IMR-90 (cell line): ENCODE measurements at regions not wholly inside any gene's neighbourhood (a gene's known extent, or its start where the extent isn't known, plus 50 kb on each side); places are given as distances from the start of the nearest gene placed in this dataset.

Experiments used
- ATAC-seq: fragments of 200-7000 bp; cut with Tn5 transposase; 2 replicates; pipeline ENCODE4 v1.9.1; 2020; ENCODE audit warnings: low read depth, mild to moderate bottlenecking, moderate library complexity
- BruUV-seq: library from RNA; stranded (reverse); fragments of 400-500 nt; replicated peaks from 2 replicates; lab custom pipeline; 2021; lab: Mats Ljungman, UMichigan
- CTCF ChIA-PET: fragments of 300-600 bp; formaldehyde crosslinking; extraction: SDS; loops from one replicate; lab custom pipeline; 2021; ENCODE audit warnings: antibody characterized with exemption; lab: Yijun Ruan, JAX
- POLR2A ChIA-PET: fragments of 300-600 bp; sonication (Branson Sonifier 250); formaldehyde crosslinking; loops from one replicate; lab custom pipeline; 2022; ENCODE audit warnings: antibody characterized with exemption; ENCODE audit not compliant: unreplicated experiment; lab: Charles Lee
- DNase-seq: peaks from one replicate; pipeline ENCODE4 v3.0.0; 2013
- H2AFZ ChIP-seq: replicated peaks from 2 replicates; pipeline ENCODE3; 2013; ENCODE audit warnings: low read length, mild to moderate bottlenecking; ENCODE audit not compliant: poor library complexity
- H2AK5ac ChIP-seq: 2 replicates; pipeline ENCODE4 v1.6.1; 2013; ENCODE audit warnings: low read depth, low read length, inconsistent platforms
- H2AK9ac ChIP-seq: replicated peaks from 2 replicates; pipeline ENCODE3; 2013; ENCODE audit warnings: mild to moderate bottlenecking, low read depth, low read length, moderate library complexity; ENCODE audit not compliant: poor library complexity
- H2BK120ac ChIP-seq: 2 replicates; pipeline ENCODE4 v1.6.1; 2013; ENCODE audit warnings: low read depth, low read length, inconsistent platforms
- H2BK15ac ChIP-seq: 3 replicates; pipeline ENCODE4 v1.6.1; 2013; ENCODE audit warnings: low read depth, low read length, inconsistent platforms
- H2BK20ac ChIP-seq: 2 replicates; pipeline ENCODE4 v1.6.1; 2013; ENCODE audit warnings: low read depth, mild to moderate bottlenecking, inconsistent platforms, low read length, moderate library complexity
- H2BK5ac ChIP-seq: 2 replicates; pipeline ENCODE4 v1.6.1; 2013; ENCODE audit warnings: mild to moderate bottlenecking, low read depth, low read length, inconsistent platforms; ENCODE audit not compliant: poor library complexity, severe bottlenecking
- H3K14ac ChIP-seq: replicated peaks from 2 replicates; pipeline ENCODE4 v1.6.1; 2013; ENCODE audit warnings: low read depth, low read length, inconsistent platforms
- H3K18ac ChIP-seq: 2 replicates; pipeline ENCODE4 v1.6.1; 2013; ENCODE audit warnings: low read depth, low read length, control low read depth
- H3K23ac ChIP-seq: 2 replicates; pipeline ENCODE4 v1.6.1; 2013; ENCODE audit warnings: low read depth, low read length, inconsistent platforms
- H3K27ac ChIP-seq: 2 replicates; pipeline ENCODE4 v1.5.1; 2013; ENCODE audit warnings: mild to moderate bottlenecking, control low read depth, low read length; ENCODE audit not compliant: insufficient read depth
- H3K27me3 ChIP-seq: 2 replicates; pipeline ENCODE4 v1.6.1; 2013; ENCODE audit warnings: low read length; ENCODE audit not compliant: control insufficient read depth, insufficient read depth
- H3K36me3 ChIP-seq: 2 replicates; pipeline ENCODE4 v1.6.1; 2013; ENCODE audit warnings: low read length, mixed read lengths; ENCODE audit not compliant: control insufficient read depth, insufficient read depth
- H3K4ac ChIP-seq: 2 replicates; pipeline ENCODE4 v1.6.1; 2013; ENCODE audit warnings: low read depth, low read length, inconsistent platforms
- H3K4me1 ChIP-seq: 2 replicates; pipeline ENCODE4 v1.6.1; 2013; ENCODE audit warnings: low read length, mixed read lengths; ENCODE audit not compliant: control insufficient read depth, insufficient read depth
- H3K4me2 ChIP-seq: 2 replicates; pipeline ENCODE4 v1.6.1; 2013; ENCODE audit warnings: low read depth, mild to moderate bottlenecking, control low read depth, low read length, moderate library complexity
- H3K4me3 ChIP-seq: 2 replicates; pipeline ENCODE4 v1.5.1; 2013; ENCODE audit warnings: low read depth, mild to moderate bottlenecking, control low read depth, low read length, moderate library complexity; ENCODE audit not compliant: insufficient read depth
- H3K56ac ChIP-seq: 2 replicates; pipeline ENCODE4 v1.6.1; 2013; ENCODE audit warnings: low read length, inconsistent platforms; ENCODE audit not compliant: insufficient read depth; ENCODE audit errors: extremely low read depth
- H3K79me1 ChIP-seq, 2 experiments: 2 replicates each; pipeline ENCODE4 v1.6.1; 2013; ENCODE audit warnings: low read length in 2 of 2, inconsistent platforms in 1 of 2, low read depth in 1 of 2
- H3K9ac ChIP-seq: 2 replicates; pipeline ENCODE4 v1.6.1; 2013; ENCODE audit warnings: low read depth, low read length, control low read depth
- H3K9me1 ChIP-seq: 2 replicates; pipeline ENCODE4 v1.6.1; 2013; ENCODE audit warnings: low read length, inconsistent platforms; ENCODE audit not compliant: insufficient read depth
- H3K9me3 ChIP-seq: 2 replicates; pipeline ENCODE4 v1.6.1; 2013; ENCODE audit warnings: low read length; ENCODE audit not compliant: control insufficient read depth, insufficient read depth
- H4K20me1 ChIP-seq: 2 replicates; pipeline ENCODE4 v1.6.1; 2013; ENCODE audit warnings: low read length, inconsistent platforms; ENCODE audit not compliant: insufficient read depth
- H4K5ac ChIP-seq: 2 replicates; pipeline ENCODE4 v1.6.1; 2013; ENCODE audit warnings: mild to moderate bottlenecking, low read depth, low read length, control low read depth
- H4K8ac ChIP-seq, 2 experiments: 2 replicates each; pipeline ENCODE4 v1.6.1; 2013; ENCODE audit warnings: low read depth in 2 of 2, low read length in 2 of 2, control low read depth in 1 of 2, inconsistent platforms in 1 of 2
- H4K91ac ChIP-seq: 2 replicates; pipeline ENCODE4 v1.6.1; 2013; ENCODE audit warnings: low read depth, low read length, inconsistent platforms; ENCODE audit not compliant: insufficient read depth
- CHD1 ChIP-seq: IDR thresholded peaks from 2 replicates; pipeline ENCODE4 v1.6.1; 2012; ENCODE audit warnings: low read depth, low read length, improper control_type of control experiment
- ELK1 ChIP-seq: fragments of 150-350 bp; IDR thresholded peaks from 2 replicates; pipeline ENCODE4 v1.6.1; 2016; ENCODE audit warnings: low read depth, mild to moderate bottlenecking, low read length, moderate library complexity, borderline replicate concordance
- MAFK ChIP-seq: IDR thresholded peaks from 2 replicates; pipeline ENCODE4 v1.6.1; 2012; ENCODE audit warnings: low read depth, low read length, improper control_type of control experiment
- MAZ ChIP-seq: IDR thresholded peaks from 2 replicates; pipeline ENCODE4 v1.6.1; 2012; ENCODE audit warnings: low read depth, mild to moderate bottlenecking, low read length, improper control_type of control experiment, moderate library complexity, borderline replicate concordance
- NFE2L2 ChIP-seq: fragments of 150-350 bp; IDR thresholded peaks from 2 replicates; pipeline ENCODE4 v1.6.1; 2016; ENCODE audit warnings: low read depth, mild to moderate bottlenecking, low read length
- POLR2A ChIP-seq: IDR thresholded peaks from 2 replicates; pipeline ENCODE4 v1.6.1; 2012; ENCODE audit warnings: mild to moderate bottlenecking, low read depth, low read length
- RFX5 ChIP-seq: IDR thresholded peaks from 2 replicates; pipeline ENCODE4 v1.8.0; 2012; ENCODE audit warnings: low read depth, mild to moderate bottlenecking, low read length, moderate library complexity
- SMC3 ChIP-seq: fragments of 150-350 bp; IDR thresholded peaks from 2 replicates; pipeline ENCODE4 v1.6.1; 2016; ENCODE audit warnings: low read depth, mild to moderate bottlenecking, antibody characterized with exemption, low read length, moderate library complexity
- WGBS, 2 experiments: methylation state at CpG; one replicate each; pipeline versions ENCODE4 v1.1.5 to v1.1.7; 2013; ENCODE audit warnings: missing lambda C conversion rate in 2 of 2; ENCODE audit not compliant: insufficient read length in 1 of 2; ENCODE audit errors: extremely low coverage in 2 of 2; 5-methylcytosine and 5-hydroxymethylcytosine counted together
- dilution Hi-C: fragments of 300-500 bp; cut with HindIII; formaldehyde crosslinking; loops from one replicate; pipeline ENCODE4 v1.14.3; 2018; ENCODE audit warnings: low sequenced_read_pairs; ENCODE audit not compliant: unreplicated experiment
- in situ Hi-C: fragments of 300-500 bp; cut with MboI; formaldehyde crosslinking; loops from 3 replicates; pipeline ENCODE4 v1.14.3; 2019; ENCODE audit warnings: low sequenced_read_pairs, inconsistent platforms, mixed read lengths
- intact Hi-C: fragments of 100-400 bp; cut with micrococcal nuclease; formaldehyde crosslinking; loops from 2 replicates; pipeline ENCODE4 v1.10.0; 2022
- TF ChIP-seq, protein P1 (sequence below): fragments of 150-350 bp; IDR thresholded peaks from 2 replicates; pipeline ENCODE4 v1.6.1; 2017; ENCODE audit warnings: mild to moderate bottlenecking, antibody characterized with exemption, low read length, low read depth

- H2BK120ac ChIP-seq, result no peak overlapping the region
- H3K14ac ChIP-seq, result 0 out of 2 replicates have a peak overlapping the region, but pooled peaks have one; percentile 20
- no peak overlapping the region; the same call in 1 of the 2 replicates for H3K56ac ChIP-seq
- no peaks in the 10 kb centered on the region for H3K36me3 ChIP-seq
- DNase-seq, result no peak
- no TSS peak for BruUV-seq
- no peak overlapping the region for H2AFZ ChIP-seq
- no peak overlapping the region; the same call in 1 of the 2 replicates for H4K91ac ChIP-seq
- ATAC-seq, result no peak
- no CpG with 5 or more reads among the region's 6 CpGs for WGBS, 2 experiments
- TF ChIP-seq SMC3 (no peak), MAZ (no peak), POLR2A (no peak), CHD1 (no peak), MAFK (no peak), NFE2L2 (no peak), ELK1 (no peak), RFX5 (no peak)
- TF ChIP-seq, protein P1, sequence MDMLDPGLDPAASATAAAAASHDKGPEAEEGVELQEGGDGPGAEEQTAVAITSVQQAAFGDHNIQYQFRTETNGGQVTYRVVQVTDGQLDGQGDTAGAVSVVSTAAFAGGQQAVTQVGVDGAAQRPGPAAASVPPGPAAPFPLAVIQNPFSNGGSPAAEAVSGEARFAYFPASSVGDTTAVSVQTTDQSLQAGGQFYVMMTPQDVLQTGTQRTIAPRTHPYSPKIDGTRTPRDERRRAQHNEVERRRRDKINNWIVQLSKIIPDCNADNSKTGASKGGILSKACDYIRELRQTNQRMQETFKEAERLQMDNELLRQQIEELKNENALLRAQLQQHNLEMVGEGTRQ, result no peak
- H3K9me3 ChIP-seq, result no peaks in the 10 kb centered on the region
- H2AK5ac ChIP-seq, result peak overlapping the region; percentile 62; the same call in 1 of the 2 replicates
- H4K20me1 ChIP-seq, result no peaks in the 10 kb centered on the region
- dilution Hi-C loops (no loop called here), in situ Hi-C loops (no loop called here), intact Hi-C loops (no loop called here)
- H2BK20ac ChIP-seq, result no peak overlapping the region; the same call in 1 of the 2 replicates
- ChIA-PET POLR2A (no interaction called here), CTCF (no interaction called here)
- peaks cover 4% of the 10 kb centered on the region for H3K9me1 ChIP-seq
- no peak overlapping the region for H3K23ac ChIP-seq
- H3K4ac ChIP-seq, result no peak overlapping the region; the same call in none of the 2 replicates
- H2AK9ac ChIP-seq, result no peak overlapping the region
- no peaks in the 10 kb centered on the region for H3K27me3 ChIP-seq
- H3K27ac ChIP-seq, result no peak overlapping the region
- H3K4me2 ChIP-seq, result no peak overlapping the region
- peak overlapping the region; percentile 36; the same call in 1 of the 2 replicates for H4K5ac ChIP-seq
- peaks cover 20% of the 10 kb centered on the region for H3K4me1 ChIP-seq
- 0 out of 4 replicates have a peak overlapping the region, but pooled peaks of 1 of the 2 experiments have one; percentile 7 for H4K8ac ChIP-seq
- no peak overlapping the region for H2BK5ac ChIP-seq
- H3K9ac ChIP-seq, result no peak overlapping the region
- H3K18ac ChIP-seq, result no peak overlapping the region; the same call in 1 of the 2 replicates
- peak overlapping the region; percentile 46; the same call in 1 of the 3 replicates for H2BK15ac ChIP-seq
- no peaks in the 10 kb centered on the region for H3K79me1 ChIP-seq
- H3K4me3 ChIP-seq, result no peak overlapping the region
These were observed 281.1 kb upstream of the FN1 start for GRCh38 chr2:215716956-215717355.
